ENCODE measurements at regions not wholly inside any gene's neighbourhood (a gene's known extent, or its start where the extent isn't known, plus 50 kb on each side); places are given as distances from the start of the nearest gene placed in this dataset.

- no peak overlapping the region for H3K4me3 Mint-ChIP-seq (ENCODE audit: unreplicated experiment)
- no TSS peak for BruUV-seq (replicated peaks)
- Histone ChIP-seq H3K9me3 (no peaks in the 10 kb centered on the region), H3K4me3 (ENCODE audit: low read depth, low read length) (no peak overlapping the region), H3K27me3 (replicated peaks; ENCODE audit: control insufficient read depth, insufficient read depth, low read length) (no peaks in the 10 kb centered on the region), H3K4me1 (no peaks in the 10 kb centered on the region), H3K36me3 (ENCODE audit: control insufficient read depth, insufficient read depth, low read length) (no peaks in the 10 kb centered on the region)
- CTCF ChIA-PET, result no interaction called here
- no peak overlapping the region for H3K27ac Mint-ChIP-seq (ENCODE audit: unreplicated experiment)
- H3K9me3 Mint-ChIP-seq (ENCODE audit: unreplicated experiment), result no peaks in the 10 kb centered on the region
- DNase-seq, result no peak
- H3K36me3 Mint-ChIP-seq (ENCODE audit: insufficient read depth, unreplicated experiment), result no peaks in the 10 kb centered on the region
- H3K27me3 Mint-ChIP-seq (ENCODE audit: insufficient read depth, unreplicated experiment), result no peaks in the 10 kb centered on the region
- no peak for TF ChIP-seq CTCF (IDR thresholded peaks at IDR 0.05; ENCODE audit: insufficient read depth in 1 of 2, low read depth in 1 of 2, low read length in 1 of 2, severe bottlenecking in 1 of 2, unreplicated experiment in 1 of 2)
- no peaks in the 10 kb centered on the region for H3K4me1 Mint-ChIP-seq (ENCODE audit: low read depth, unreplicated experiment)
- intact Hi-C loops (cut with micrococcal nuclease; ENCODE audit: unreplicated experiment), result no loop called here
- POLR2A ChIA-PET, result no interaction called here
These were observed 1351.9 kb upstream of the C9orf72 start for GRCh38 chr9:28925157-28925556.

GRCh38 chr9:28926306-28926705 is 1353.0 kb upstream of the C9orf72 start:
- CTCF ChIA-PET, result no interaction called here

GRCh38 chr9:28927691-28928090 is 1354.4 kb upstream of the C9orf72 start:
- TF ChIP-seq CTCF (IDR thresholded peaks at IDR 0.05; ENCODE audit: insufficient read depth in 1 of 2, low read depth in 1 of 2, low read length in 1 of 2, severe bottlenecking in 1 of 2, unreplicated experiment in 1 of 2), result no peak
- Mint-ChIP-seq H3K27ac (ENCODE audit: unreplicated experiment) (no peak overlapping the region), H3K4me3 (ENCODE audit: unreplicated experiment) (no peak overlapping the region), H3K9me3 (ENCODE audit: unreplicated experiment) (no peaks in the 10 kb centered on the region), H3K27me3 (ENCODE audit: insufficient read depth, unreplicated experiment) (no peaks in the 10 kb centered on the region), H3K4me1 (ENCODE audit: low read depth, unreplicated experiment) (no peaks in the 10 kb centered on the region), H3K36me3 (ENCODE audit: insufficient read depth, unreplicated experiment) (no peaks in the 10 kb centered on the region)
- Histone ChIP-seq H3K4me3 (ENCODE audit: low read depth, low read length) (no peak overlapping the region), H3K9me3 (no peaks in the 10 kb centered on the region), H3K4me1 (no peaks in the 10 kb centered on the region), H3K36me3 (ENCODE audit: control insufficient read depth, insufficient read depth, low read length) (no peaks in the 10 kb centered on the region), H3K27me3 (replicated peaks; ENCODE audit: control insufficient read depth, insufficient read depth, low read length) (no peaks in the 10 kb centered on the region)
- intact Hi-C loops (cut with micrococcal nuclease; ENCODE audit: unreplicated experiment), result no loop called here
- POLR2A ChIA-PET, result no interaction called here
- CTCF ChIA-PET, result no interaction called here
- no TSS peak for BruUV-seq (replicated peaks)
- no peak for DNase-seq

More at GRCh38 chr9:28926306-28926705, 1353.0 kb upstream of the C9orf72 start:
- Histone ChIP-seq H3K9me3 (no peaks in the 10 kb centered on the region), H3K27me3 (replicated peaks; ENCODE audit: control insufficient read depth, insufficient read depth, low read length) (no peaks in the 10 kb centered on the region), H3K4me3 (ENCODE audit: low read depth, low read length) (no peak overlapping the region), H3K36me3 (ENCODE audit: control insufficient read depth, insufficient read depth, low read length) (no peaks in the 10 kb centered on the region), H3K4me1 (no peaks in the 10 kb centered on the region)
- Mint-ChIP-seq H3K4me1 (ENCODE audit: low read depth, unreplicated experiment) (no peaks in the 10 kb centered on the region), H3K27ac (ENCODE audit: unreplicated experiment) (no peak overlapping the region), H3K36me3 (ENCODE audit: insufficient read depth, unreplicated experiment) (no peaks in the 10 kb centered on the region), H3K9me3 (ENCODE audit: unreplicated experiment) (no peaks in the 10 kb centered on the region), H3K4me3 (ENCODE audit: unreplicated experiment) (no peak overlapping the region), H3K27me3 (ENCODE audit: insufficient read depth, unreplicated experiment) (no peaks in the 10 kb centered on the region)
- no TSS peak for BruUV-seq (replicated peaks)
- intact Hi-C loops (cut with micrococcal nuclease; ENCODE audit: unreplicated experiment), result no loop called here
- no peak for TF ChIP-seq CTCF (IDR thresholded peaks at IDR 0.05; ENCODE audit: insufficient read depth in 1 of 2, low read depth in 1 of 2, low read length in 1 of 2, severe bottlenecking in 1 of 2, unreplicated experiment in 1 of 2)
- POLR2A ChIA-PET, result no interaction called here
- no peak for DNase-seq
